ENCODE measurements at regions not wholly inside any gene's neighbourhood (a gene's known extent, or its start where the extent isn't known, plus 50 kb on each side); places are given as distances from the start of the nearest gene placed in this dataset.

DNA sequence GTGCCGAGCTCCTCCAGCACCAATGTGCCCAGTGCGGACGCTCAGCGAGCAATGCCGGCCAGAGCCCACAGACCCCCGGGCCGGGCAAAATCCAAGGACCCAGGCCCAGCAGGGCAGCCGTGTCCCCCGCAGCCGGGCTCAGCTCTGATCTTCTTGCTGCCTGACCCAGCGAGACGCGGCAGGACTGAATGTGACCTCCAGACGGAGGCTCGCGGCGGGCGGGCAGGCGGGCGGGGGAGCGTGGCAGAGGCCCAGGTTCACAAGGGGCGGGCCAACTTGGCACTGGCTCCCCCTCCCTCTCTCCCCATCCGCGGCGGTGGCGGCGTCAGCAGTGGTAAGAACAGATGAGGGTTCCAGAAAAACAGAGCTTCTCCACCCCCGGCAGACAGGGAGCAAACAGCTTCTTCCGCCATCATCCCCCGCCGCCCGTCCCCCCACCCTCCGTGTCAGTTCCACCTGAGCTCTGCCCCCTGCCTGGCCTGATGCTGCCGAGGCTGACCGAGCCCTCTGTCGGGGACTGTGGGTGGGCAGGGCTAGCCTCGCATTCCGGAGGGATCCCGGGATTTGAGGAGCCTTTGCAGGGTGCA is 94.3 kb downstream of the RFLNA start:
- H3K4me3 ChIP-seq (replicated peaks; ENCODE audit: insufficient read depth, low read length) = peak overlapping the region; percentile 24
- peak overlapping the region; percentile 43 for H3K27ac ChIP-seq (replicated peaks)
- H3K27me3 ChIP-seq (ENCODE audit: insufficient read depth, poor library complexity, severe bottlenecking) = no peaks in the 10 kb centered on the region
- DNase-seq (ENCODE audit: low read depth in 1 of 2, low spot score in 1 of 2) = peak in 1 of 2 experiments; percentile 51
- TF ChIP-seq GABPA (IDR thresholded peaks at IDR 0.05; ENCODE audit: low read depth) (no peak), SPI1 (IDR thresholded peaks at IDR 0.05; ENCODE audit: borderline replicate concordance, low read depth) (no peak), POLR2AphosphoS5 (IDR thresholded peaks at IDR 0.05; ENCODE audit: low read depth) (no peak)
- TF ChIP-seq, protein P1, sequence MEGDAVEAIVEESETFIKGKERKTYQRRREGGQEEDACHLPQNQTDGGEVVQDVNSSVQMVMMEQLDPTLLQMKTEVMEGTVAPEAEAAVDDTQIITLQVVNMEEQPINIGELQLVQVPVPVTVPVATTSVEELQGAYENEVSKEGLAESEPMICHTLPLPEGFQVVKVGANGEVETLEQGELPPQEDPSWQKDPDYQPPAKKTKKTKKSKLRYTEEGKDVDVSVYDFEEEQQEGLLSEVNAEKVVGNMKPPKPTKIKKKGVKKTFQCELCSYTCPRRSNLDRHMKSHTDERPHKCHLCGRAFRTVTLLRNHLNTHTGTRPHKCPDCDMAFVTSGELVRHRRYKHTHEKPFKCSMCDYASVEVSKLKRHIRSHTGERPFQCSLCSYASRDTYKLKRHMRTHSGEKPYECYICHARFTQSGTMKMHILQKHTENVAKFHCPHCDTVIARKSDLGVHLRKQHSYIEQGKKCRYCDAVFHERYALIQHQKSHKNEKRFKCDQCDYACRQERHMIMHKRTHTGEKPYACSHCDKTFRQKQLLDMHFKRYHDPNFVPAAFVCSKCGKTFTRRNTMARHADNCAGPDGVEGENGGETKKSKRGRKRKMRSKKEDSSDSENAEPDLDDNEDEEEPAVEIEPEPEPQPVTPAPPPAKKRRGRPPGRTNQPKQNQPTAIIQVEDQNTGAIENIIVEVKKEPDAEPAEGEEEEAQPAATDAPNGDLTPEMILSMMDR (IDR thresholded peaks at IDR 0.05; ENCODE audit: insufficient read depth, low read length) = no peak
- TF ChIP-seq, protein P2, sequence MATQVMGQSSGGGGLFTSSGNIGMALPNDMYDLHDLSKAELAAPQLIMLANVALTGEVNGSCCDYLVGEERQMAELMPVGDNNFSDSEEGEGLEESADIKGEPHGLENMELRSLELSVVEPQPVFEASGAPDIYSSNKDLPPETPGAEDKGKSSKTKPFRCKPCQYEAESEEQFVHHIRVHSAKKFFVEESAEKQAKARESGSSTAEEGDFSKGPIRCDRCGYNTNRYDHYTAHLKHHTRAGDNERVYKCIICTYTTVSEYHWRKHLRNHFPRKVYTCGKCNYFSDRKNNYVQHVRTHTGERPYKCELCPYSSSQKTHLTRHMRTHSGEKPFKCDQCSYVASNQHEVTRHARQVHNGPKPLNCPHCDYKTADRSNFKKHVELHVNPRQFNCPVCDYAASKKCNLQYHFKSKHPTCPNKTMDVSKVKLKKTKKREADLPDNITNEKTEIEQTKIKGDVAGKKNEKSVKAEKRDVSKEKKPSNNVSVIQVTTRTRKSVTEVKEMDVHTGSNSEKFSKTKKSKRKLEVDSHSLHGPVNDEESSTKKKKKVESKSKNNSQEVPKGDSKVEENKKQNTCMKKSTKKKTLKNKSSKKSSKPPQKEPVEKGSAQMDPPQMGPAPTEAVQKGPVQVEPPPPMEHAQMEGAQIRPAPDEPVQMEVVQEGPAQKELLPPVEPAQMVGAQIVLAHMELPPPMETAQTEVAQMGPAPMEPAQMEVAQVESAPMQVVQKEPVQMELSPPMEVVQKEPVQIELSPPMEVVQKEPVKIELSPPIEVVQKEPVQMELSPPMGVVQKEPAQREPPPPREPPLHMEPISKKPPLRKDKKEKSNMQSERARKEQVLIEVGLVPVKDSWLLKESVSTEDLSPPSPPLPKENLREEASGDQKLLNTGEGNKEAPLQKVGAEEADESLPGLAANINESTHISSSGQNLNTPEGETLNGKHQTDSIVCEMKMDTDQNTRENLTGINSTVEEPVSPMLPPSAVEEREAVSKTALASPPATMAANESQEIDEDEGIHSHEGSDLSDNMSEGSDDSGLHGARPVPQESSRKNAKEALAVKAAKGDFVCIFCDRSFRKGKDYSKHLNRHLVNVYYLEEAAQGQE (IDR thresholded peaks at IDR 0.05; ENCODE audit: insufficient replicate concordance, low read depth) = no peak

DNA sequence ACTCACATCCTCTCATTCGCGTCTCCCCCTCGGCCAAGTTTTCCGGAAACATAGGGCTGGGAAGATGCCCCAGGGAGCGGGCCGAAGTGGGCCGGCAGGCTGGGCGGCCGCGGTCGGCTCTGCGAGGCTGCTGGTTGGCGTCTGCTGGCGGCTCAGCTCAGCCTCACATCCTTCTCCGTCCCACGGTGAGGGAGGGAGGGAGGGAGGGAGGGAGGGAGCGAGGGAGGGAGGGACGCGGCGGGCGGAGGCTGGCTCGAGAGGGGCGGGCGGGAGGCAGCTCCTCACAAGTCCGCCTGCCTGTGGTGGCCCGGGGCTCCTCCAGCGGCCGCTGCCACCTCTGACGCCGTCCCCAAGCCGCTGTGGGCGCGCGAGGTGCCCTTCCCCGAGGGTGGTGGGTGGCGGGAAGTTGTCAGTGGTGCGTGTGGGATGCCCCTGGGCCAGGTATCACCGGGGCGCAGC is 93.8 kb downstream of the RFLNA start:
- Histone ChIP-seq H3K4me3 (replicated peaks; ENCODE audit: insufficient read depth, low read length) (peak overlapping the region; percentile 24), H3K27me3 (ENCODE audit: insufficient read depth, poor library complexity, severe bottlenecking) (no peaks in the 10 kb centered on the region), H3K27ac (replicated peaks) (peak overlapping the region; percentile 43)
- DNase-seq (ENCODE audit: low read depth in 1 of 2, low spot score in 1 of 2) = peak in 1 of 2 experiments; percentile 46
- no peak for TF ChIP-seq SPI1 (IDR thresholded peaks at IDR 0.05; ENCODE audit: borderline replicate concordance, low read depth)
- TF ChIP-seq, protein P2 (IDR thresholded peaks at IDR 0.05; ENCODE audit: insufficient replicate concordance, low read depth) = no peak
- no peak for TF ChIP-seq POLR2AphosphoS5 (IDR thresholded peaks at IDR 0.05; ENCODE audit: low read depth)
- TF ChIP-seq, protein P1 (IDR thresholded peaks at IDR 0.05; ENCODE audit: insufficient read depth, low read length) = no peak
- no peak for TF ChIP-seq GABPA (IDR thresholded peaks at IDR 0.05; ENCODE audit: low read depth)

DNA sequence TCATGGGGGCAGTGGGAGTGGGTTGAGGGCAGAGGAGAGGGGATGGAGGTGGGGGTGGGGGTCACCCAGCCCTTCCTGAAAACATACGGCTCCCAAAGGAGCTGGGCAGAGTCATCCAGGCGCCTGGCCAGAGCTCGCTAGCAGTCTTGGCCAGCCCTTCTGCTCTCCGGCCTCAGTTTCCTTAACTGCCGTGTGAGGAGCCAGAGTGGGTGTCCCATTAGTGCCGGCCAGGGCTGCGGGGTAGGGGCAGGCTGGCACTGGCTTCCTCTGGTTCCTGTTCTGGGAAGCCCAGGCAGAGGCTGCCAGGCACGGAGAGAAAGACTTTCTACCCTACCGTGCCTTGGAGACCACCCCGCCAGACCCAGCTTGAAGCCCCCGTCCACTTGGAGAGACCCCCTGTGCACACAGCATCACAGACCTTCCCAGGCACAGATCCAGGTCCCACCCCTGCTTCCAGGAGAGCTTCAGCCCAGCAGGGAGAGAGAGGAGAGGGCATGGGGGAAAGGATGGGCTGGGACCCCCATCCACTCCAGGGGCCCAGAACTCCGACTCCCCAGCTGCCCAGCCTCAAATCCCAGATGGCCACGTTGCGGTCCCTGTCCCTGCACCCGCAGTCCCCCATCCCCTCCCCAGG is 93.3 kb downstream of the RFLNA start:
- no peaks in the 10 kb centered on the region for H3K27me3 ChIP-seq (ENCODE audit: insufficient read depth, poor library complexity, severe bottlenecking)
- no peak for DNase-seq (ENCODE audit: low read depth in 1 of 2, low spot score in 1 of 2)
- TF ChIP-seq, protein P1 (IDR thresholded peaks at IDR 0.05; ENCODE audit: insufficient read depth, low read length) = no peak
- no peak for TF ChIP-seq POLR2AphosphoS5 (IDR thresholded peaks at IDR 0.05; ENCODE audit: low read depth)
- TF ChIP-seq SPI1 (IDR thresholded peaks at IDR 0.05; ENCODE audit: borderline replicate concordance, low read depth) = no peak
- no peak for TF ChIP-seq GABPA (IDR thresholded peaks at IDR 0.05; ENCODE audit: low read depth)
- TF ChIP-seq, protein P2 (IDR thresholded peaks at IDR 0.05; ENCODE audit: insufficient replicate concordance, low read depth) = no peak
- no peak overlapping the region for H3K4me3 ChIP-seq (replicated peaks; ENCODE audit: insufficient read depth, low read length)
- H3K27ac ChIP-seq (replicated peaks) = no peak overlapping the region

Data from HL-60 (cell line).